HG02798 (cell line): ENCODE measurements at regions not wholly inside any gene's neighbourhood (a gene's known extent, or its start where the extent isn't known, plus 50 kb on each side); places are given as distances from the start of the nearest gene placed in this dataset.
"Not testable (repeated sequence)": the region's sequence is repeated elsewhere in the genome, so short reads cannot be mapped to it uniquely, and the experiment has no call there.

ENCODE experiments used
- ATAC-seq: cut with Tn5 transposase; IDR thresholded peaks from one replicate; pipeline ENCODE4 v1.9.1; 2021; ENCODE audit warnings: mild to moderate bottlenecking; ENCODE audit not compliant: unreplicated experiment, poor library complexity

DNA sequence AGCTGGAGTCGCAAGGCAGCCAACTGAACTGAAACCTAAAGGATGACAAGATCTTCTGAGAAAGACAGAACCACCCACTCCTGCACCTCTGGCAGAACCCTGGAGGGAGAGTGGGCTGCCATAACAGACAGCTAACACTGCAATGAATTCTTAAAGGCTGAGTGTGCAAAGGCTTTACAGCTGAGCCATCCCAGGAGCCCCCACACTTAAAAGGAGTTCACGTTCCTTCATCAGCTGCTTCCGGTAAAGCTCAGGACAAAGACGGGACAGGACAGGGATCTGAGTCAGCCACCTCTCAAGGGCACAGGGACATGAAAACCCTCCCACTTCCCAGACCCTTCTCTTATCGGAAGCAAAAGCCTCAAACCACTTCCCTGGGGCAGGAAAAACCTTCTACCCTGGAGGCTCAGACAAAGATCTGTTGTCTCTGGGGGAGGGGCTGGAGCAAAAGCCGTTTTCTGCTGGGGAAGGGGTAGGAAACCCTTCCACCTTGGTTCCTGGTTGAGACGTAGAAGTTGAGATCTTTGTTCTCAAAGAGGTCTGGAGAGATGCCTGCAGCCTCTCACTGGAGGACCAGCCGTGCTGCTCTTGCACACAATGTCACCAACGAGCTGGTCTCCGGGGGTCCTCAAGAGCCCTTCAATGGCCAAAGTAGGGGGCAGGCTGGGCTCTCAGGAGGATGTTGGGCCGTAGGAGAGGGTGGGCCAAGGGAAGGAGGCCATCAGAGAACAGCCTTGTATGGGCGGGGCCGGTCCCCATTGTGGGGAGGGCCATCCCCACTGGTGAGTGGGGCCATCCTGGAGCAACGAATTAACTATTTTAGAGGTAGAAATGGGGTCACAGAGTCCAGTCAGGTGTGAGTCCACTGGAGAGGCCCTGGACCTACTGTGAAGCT, 452.4 kb downstream of the PTPRU start:
- ATAC-seq, result no peak

GRCh38 chr1:29687601-29688244, 451.4 kb downstream of the PTPRU start:
- no peak for ATAC-seq

- ATAC-seq, result no peak
Measured at GRCh38 chr1:29687166-29687565, 450.8 kb downstream of the PTPRU start.

DNA sequence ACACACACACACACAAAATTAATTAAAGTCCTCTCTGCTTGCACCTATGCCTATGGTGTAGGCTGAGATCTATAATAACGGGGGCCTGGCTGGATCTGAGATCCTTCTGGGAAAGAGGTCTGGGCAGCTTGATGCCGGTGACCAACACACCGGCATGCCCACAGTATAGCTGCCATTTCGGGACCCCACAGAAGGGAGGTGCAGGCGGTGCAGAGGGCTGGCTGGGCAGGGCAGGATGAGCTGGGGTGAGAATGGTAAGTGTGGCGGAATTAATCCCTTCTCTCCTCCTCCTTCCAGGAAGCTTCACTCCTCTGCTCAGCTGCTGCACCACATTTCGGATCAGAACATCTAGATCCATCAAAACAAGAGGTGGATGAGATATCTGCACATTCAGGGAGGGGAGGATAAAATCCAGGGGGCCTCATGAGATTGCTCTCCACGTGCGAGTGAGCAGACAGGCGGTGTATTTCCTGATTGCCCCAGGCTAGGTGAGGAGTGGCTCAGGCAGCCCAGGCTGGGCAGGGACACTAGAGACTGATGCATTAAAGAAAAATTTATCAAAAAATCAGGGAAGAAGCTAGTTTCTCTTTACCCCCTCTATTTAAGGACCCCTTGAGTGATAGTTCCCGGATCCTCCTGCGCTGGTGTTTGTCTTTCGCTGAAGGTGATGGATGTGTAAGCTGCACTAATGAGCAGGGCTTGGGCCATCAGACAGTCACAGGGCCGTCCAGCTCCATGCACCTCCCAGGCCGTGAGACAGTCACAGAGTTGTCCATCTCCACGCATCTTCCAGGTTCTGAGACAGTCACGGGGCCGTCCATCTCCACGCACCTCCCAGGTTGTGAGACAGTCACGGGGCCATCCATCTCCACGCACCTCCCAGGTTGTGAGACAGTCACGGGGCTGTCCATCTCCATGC, 449.9 kb downstream of the PTPRU start:
- no peak for ATAC-seq

GRCh38 chr1:29685387-29685786, 449.1 kb downstream of the PTPRU start:
- no peak for ATAC-seq

- ATAC-seq, result no peak
Measured at GRCh38 chr1:29684141-29684540, 447.8 kb downstream of the PTPRU start.

DNA sequence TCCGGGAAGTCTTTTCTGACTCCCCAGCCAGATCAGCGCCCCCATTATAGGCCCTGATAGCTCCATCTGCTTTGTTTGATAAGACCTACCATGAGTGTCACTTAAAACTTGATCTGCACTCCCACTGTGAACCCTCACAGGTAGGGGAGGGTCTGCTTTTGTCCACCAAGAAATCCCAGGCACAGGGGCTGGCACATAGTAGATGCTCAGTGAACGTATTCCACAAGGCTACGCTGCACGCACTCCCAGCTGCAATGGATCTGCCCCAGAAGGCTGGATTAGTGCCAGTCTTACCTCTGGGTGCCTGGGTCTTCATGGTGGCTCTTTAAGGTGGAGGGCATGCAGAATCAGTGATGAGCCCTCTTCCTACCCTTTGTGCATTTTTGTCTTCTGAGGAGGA, 447.1 kb downstream of the PTPRU start:
- no peak for ATAC-seq

DNA sequence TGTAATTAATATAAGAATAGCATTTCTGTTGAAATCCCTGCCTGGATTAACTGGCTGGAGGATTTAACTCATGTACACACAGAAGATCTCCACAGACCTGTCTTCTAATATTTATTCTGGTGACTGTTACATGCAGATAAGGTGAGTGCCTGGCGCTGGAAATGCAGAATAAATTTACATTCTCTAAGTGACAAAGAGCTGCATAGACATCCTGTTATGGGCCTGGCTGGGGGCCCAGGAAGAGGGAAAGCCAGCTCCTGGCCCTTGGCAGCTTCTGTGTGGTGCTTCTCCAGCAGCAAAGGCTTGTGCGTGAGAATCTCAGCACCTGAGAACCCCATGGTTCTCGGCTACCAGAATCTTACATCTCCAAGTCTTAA, 446.6 kb downstream of the PTPRU start:
- ATAC-seq, result no peak

- ATAC-seq, result no peak
Measured at GRCh38 chr1:29682171-29682918, 446.0 kb downstream of the PTPRU start.

DNA sequence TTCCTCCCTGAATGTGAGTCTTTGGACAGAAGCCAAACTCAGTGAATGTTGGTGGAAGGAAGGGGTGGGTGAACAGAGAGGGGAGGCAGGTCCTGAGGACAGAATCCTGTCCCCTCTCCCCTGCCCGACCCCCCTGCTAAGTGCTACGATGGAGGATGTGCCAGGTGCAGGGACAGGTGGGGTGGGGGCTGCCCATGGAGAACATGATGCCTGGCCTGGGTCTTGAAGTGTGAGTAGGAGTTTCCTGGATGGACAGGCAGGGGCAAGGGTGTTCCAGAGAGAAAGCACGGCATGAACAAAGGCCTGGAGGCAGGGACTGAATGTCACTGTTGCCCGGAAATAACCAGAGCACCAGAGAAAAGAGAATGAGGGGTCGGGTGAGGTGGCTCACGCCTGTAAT, 445.1 kb downstream of the PTPRU start:
- not testable (repeated sequence) for ATAC-seq

GRCh38 chr1:29679828-29680558, 443.7 kb downstream of the PTPRU start:
- no peak for ATAC-seq

- ATAC-seq, result no peak
Measured at GRCh38 chr1:29679316-29679715, 443.0 kb downstream of the PTPRU start.

GRCh38 chr1:29677028-29678024, 441.0 kb downstream of the PTPRU start:
- ATAC-seq, result no peak

- ATAC-seq, result no peak
Measured at GRCh38 chr1:29676496-29676895, 440.2 kb downstream of the PTPRU start.

GRCh38 chr1:29675481-29676263, 439.4 kb downstream of the PTPRU start:
- ATAC-seq, result no peak

DNA sequence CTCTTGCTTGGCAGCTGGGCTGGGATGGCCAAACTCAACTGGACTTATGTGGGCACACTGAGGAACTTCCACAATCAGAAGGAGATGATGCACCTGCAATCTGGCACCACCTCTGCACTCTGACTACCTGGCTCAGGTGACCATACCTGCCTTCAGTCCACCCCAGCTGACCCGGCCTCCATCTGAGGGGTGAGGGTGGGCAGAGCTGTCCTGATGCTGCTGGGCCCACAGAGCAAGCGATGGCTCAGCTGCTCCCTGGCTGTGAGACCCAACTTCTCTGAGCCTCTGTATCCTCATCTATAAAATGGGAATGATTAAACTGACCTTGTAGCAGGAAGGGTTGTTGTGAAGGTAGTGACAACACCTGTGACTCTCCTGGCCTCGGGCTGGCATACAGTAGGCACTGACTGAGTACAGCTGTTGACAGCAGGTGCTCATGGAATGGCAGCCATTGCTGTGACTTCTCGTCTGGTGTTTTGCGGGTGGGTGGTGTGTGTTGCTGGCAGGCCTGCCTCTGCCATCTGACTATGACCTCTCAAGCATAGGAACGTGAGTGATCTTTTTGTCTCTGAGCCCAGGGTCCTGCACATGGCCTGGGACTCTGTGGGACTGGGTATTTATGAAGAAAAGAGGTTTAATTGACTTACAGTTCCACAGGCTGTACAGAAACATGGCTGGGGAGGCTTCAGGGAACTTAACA, 438.5 kb downstream of the PTPRU start:
- ATAC-seq, result no peak
